Astrocyte (in vitro differentiated cells and primary cell): ENCODE measurements at regions not wholly inside any gene's neighbourhood (a gene's known extent, or its start where the extent isn't known, plus 50 kb on each side); places are given as distances from the start of the nearest gene placed in this dataset.

Experiments used
- EZH2 ChIP-seq: IDR thresholded peaks from 2 replicates; pipeline ENCODE4 v1.6.1; 2012; ENCODE audit warnings: mild to moderate bottlenecking, low read length, inconsistent platforms; ENCODE audit not compliant: insufficient read depth
- TF ChIP-seq, protein P1 (sequence below): IDR thresholded peaks from 2 replicates; pipeline ENCODE4 v1.5.1; 2011; ENCODE audit warnings: low read depth, mild to moderate bottlenecking, inconsistent platforms, low read length, moderate library complexity; ENCODE audit not compliant: insufficient read depth

DNA sequence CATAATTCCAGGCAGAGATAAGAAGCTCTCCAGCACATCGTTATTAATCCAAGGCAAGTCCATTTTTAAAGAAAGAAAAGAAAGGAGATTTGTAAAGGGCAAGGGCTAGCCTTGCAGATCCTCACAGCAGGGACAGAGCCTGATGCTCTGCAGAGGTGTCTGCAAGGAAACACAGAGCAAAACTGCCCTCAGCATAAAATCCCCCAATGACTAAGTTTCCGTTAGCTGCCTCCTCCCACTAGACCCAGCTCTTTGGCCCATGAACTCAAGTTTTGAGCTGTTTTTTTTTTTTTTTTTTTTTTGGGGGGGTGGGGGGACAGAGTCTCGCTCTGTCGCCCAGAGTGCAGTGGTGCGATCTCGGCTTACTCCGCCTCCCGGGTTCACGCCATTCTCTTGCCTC is 300.7 kb downstream of the MTERF1 start:
- TF ChIP-seq, protein P1, sequence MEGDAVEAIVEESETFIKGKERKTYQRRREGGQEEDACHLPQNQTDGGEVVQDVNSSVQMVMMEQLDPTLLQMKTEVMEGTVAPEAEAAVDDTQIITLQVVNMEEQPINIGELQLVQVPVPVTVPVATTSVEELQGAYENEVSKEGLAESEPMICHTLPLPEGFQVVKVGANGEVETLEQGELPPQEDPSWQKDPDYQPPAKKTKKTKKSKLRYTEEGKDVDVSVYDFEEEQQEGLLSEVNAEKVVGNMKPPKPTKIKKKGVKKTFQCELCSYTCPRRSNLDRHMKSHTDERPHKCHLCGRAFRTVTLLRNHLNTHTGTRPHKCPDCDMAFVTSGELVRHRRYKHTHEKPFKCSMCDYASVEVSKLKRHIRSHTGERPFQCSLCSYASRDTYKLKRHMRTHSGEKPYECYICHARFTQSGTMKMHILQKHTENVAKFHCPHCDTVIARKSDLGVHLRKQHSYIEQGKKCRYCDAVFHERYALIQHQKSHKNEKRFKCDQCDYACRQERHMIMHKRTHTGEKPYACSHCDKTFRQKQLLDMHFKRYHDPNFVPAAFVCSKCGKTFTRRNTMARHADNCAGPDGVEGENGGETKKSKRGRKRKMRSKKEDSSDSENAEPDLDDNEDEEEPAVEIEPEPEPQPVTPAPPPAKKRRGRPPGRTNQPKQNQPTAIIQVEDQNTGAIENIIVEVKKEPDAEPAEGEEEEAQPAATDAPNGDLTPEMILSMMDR = no peak
- TF ChIP-seq EZH2 = no peak
